ENCODE measurements at regions not wholly inside any gene's neighbourhood (a gene's known extent, or its start where the extent isn't known, plus 50 kb on each side); places are given as distances from the start of the nearest gene placed in this dataset.

- CTCF ChIA-PET, result no interaction called here
- Histone ChIP-seq H3K4me1 (ENCODE audit: control insufficient read depth, insufficient read depth, low read length) (no peaks in the 10 kb centered on the region), H3K36me3 (ENCODE audit: control insufficient read depth in 2 of 2, insufficient read depth in 1 of 2, low read length in 2 of 2) (no peaks in the 10 kb centered on the region), H3K9me3 (ENCODE audit: control insufficient read depth, insufficient read depth, low read depth, low read length) (no peaks in the 10 kb centered on the region), H3K4me3 (ENCODE audit: low read depth, low read length) (no peak overlapping the region), H3K27ac (ENCODE audit: extremely low read depth, low read depth, low read length) (no peak overlapping the region)
- TF ChIP-seq ZIC2 (tag by site-specific recombination; IDR thresholded peaks at IDR 0.05), result 0 out of 2 replicates have a peak, but pooled peaks have one; percentile 7
- no peak for TF ChIP-seq ZNF174 (tag by site-specific recombination; IDR thresholded peaks at IDR 0.05)
- POLR2A ChIA-PET, result no interaction called here
Measured at GRCh38 chr9:129398101-129398960, 220.3 kb upstream of the IER5L start.

GRCh38 chr9:129397335-129397734, 219.3 kb upstream of the IER5L start:
- TF ChIP-seq ZBTB1 (tag by site-specific recombination; IDR thresholded peaks at IDR 0.05), result no peak
- 0 out of 2 replicates have a peak, but pooled peaks have one; percentile 50 for TF ChIP-seq ZNF169 (tag by site-specific recombination; IDR thresholded peaks at IDR 0.05)
- TF ChIP-seq ZNF571 (tag by site-specific recombination; IDR thresholded peaks at IDR 0.05), result no peak
- no peak for TF ChIP-seq ZNF404 (tag by site-specific recombination; IDR thresholded peaks at IDR 0.05)
- no peak for TF ChIP-seq ZFP37 (tag by site-specific recombination; IDR thresholded peaks at IDR 0.05)
- TF ChIP-seq ZBTB21 (tag by site-specific recombination; IDR thresholded peaks at IDR 0.05), result no peak
- TF ChIP-seq YY2 (tag by site-specific recombination; IDR thresholded peaks at IDR 0.05), result 0 out of 2 replicates have a peak, but pooled peaks have one; percentile 22
- no peak for TF ChIP-seq ZNF530 (tag by site-specific recombination; IDR thresholded peaks at IDR 0.05; ENCODE audit: low read depth)
- TF ChIP-seq SP2 (tag by site-specific recombination; IDR thresholded peaks at IDR 0.05), result peak; percentile 26
- peak; percentile 83 for TF ChIP-seq ZNF366 (tag by site-specific recombination; conservative IDR thresholded peaks at IDR 0.05)
- no peak for TF ChIP-seq ZNF416 (tag by site-specific recombination; IDR thresholded peaks at IDR 0.05)
- 0 out of 2 replicates have a peak, but pooled peaks have one; percentile 6 for TF ChIP-seq ZNF776 (tag by site-specific recombination; IDR thresholded peaks at IDR 0.05; ENCODE audit: borderline replicate concordance)
- 0 out of 2 replicates have a peak, but pooled peaks have one; percentile 5 for TF ChIP-seq ZNF670 (tag by site-specific recombination; IDR thresholded peaks at IDR 0.05; ENCODE audit: low read depth)
- no peak for TF ChIP-seq ZNF266 (tag by site-specific recombination; IDR thresholded peaks at IDR 0.05; ENCODE audit: low read depth)
- TF ChIP-seq ZNF148 (tag by site-specific recombination; IDR thresholded peaks at IDR 0.05; ENCODE audit: borderline replicate concordance), result 0 out of 2 replicates have a peak, but pooled peaks have one; percentile 31
- TF ChIP-seq ZBTB17 (tag by site-specific recombination; IDR thresholded peaks at IDR 0.05), result peak; percentile 100
- CTCF ChIA-PET, result interaction anchor here (0.6 kb wide), 1 partner anchor 76 kb away, joined by 3 read pairs; no protein-coding TSS in a partner anchor

GRCh38 chr9:129396365-129396708, 218.3 kb upstream of the IER5L start:
- H3K4me1 ChIP-seq (ENCODE audit: control insufficient read depth, insufficient read depth, low read length), result no peaks in the 10 kb centered on the region
- TF ChIP-seq ZNF571 (tag by site-specific recombination; IDR thresholded peaks at IDR 0.05), result 0 out of 2 replicates have a peak, but pooled peaks have one; percentile 58
- no peak for TF ChIP-seq ELK4 (IDR thresholded peaks at IDR 0.05; ENCODE audit: borderline replicate concordance, low read depth, low read length)
- ChIA-PET CTCF (no interaction called here), POLR2A (no interaction called here)
- H3K36me3 ChIP-seq (ENCODE audit: control insufficient read depth in 2 of 2, insufficient read depth in 1 of 2, low read length in 2 of 2), result no peaks in the 10 kb centered on the region
- no peaks in the 10 kb centered on the region for H3K9me3 ChIP-seq (ENCODE audit: control insufficient read depth, insufficient read depth, low read depth, low read length)
- H3K4me3 ChIP-seq (ENCODE audit: low read depth, low read length), result no peak overlapping the region
- H3K27ac ChIP-seq (ENCODE audit: extremely low read depth, low read depth, low read length), result no peak overlapping the region

More at GRCh38 chr9:129397335-129397734, 219.3 kb upstream of the IER5L start:
- Histone ChIP-seq H3K4me1 (ENCODE audit: control insufficient read depth, insufficient read depth, low read length) (no peaks in the 10 kb centered on the region), H3K27ac (ENCODE audit: extremely low read depth, low read depth, low read length) (no peak overlapping the region), H3K36me3 (ENCODE audit: control insufficient read depth in 2 of 2, insufficient read depth in 1 of 2, low read length in 2 of 2) (no peaks in the 10 kb centered on the region), H3K9me3 (ENCODE audit: control insufficient read depth, insufficient read depth, low read depth, low read length) (no peaks in the 10 kb centered on the region), H3K4me3 (ENCODE audit: low read depth, low read length) (no peak overlapping the region)
- POLR2A ChIA-PET, result no interaction called here
